HL-60 (cell line): ENCODE measurements at regions not wholly inside any gene's neighbourhood (a gene's known extent, or its start where the extent isn't known, plus 50 kb on each side); places are given as distances from the start of the nearest gene placed in this dataset.

Experiments used
- DNase-seq, 2 experiments: peaks; one replicate each; pipeline ENCODE4 v3.0.0-alpha.2; 2010 to 2020; ENCODE audit warnings: low read depth in 1 of 2, low spot score in 1 of 2
- H3K27ac ChIP-seq: fragments of 250-450 bp; sonication (Bioruptor Pico); replicated peaks from 2 replicates; pipeline ENCODE4 v1.5.1; 2020; ENCODE audit warnings: mild to moderate bottlenecking, moderate library complexity
- H3K27me3 ChIP-seq: fragments of 250-450 bp; sonication (Bioruptor Pico); 2 replicates; pipeline ENCODE4 v1.5.1; 2021; ENCODE audit warnings: mild to moderate bottlenecking, moderate library complexity; ENCODE audit not compliant: insufficient read depth, poor library complexity, severe bottlenecking
- H3K4me3 ChIP-seq: replicated peaks from 2 replicates; pipeline ENCODE4 v1.5.1; 2011; ENCODE audit warnings: mild to moderate bottlenecking, control low read depth, low read length; ENCODE audit not compliant: insufficient read depth
- GABPA ChIP-seq: IDR thresholded peaks from 2 replicates; pipeline ENCODE4 v1.6.1; 2012; ENCODE audit warnings: low read depth
- POLR2AphosphoS5 ChIP-seq: IDR thresholded peaks from 2 replicates; pipeline ENCODE4 v1.6.1; 2012; ENCODE audit warnings: low read depth
- REST ChIP-seq: IDR thresholded peaks from 2 replicates; pipeline ENCODE4 v1.6.1; 2012; ENCODE audit warnings: low read depth; ENCODE audit not compliant: insufficient replicate concordance
- SPI1 ChIP-seq: IDR thresholded peaks from 2 replicates; pipeline ENCODE4 v1.6.1; 2012; ENCODE audit warnings: low read depth, mild to moderate bottlenecking, borderline replicate concordance
- TF ChIP-seq, protein P1 (sequence below): IDR thresholded peaks from one replicate; pipeline ENCODE4 v1.5.1; 2011; ENCODE audit warnings: low read length, control low read depth, inconsistent platforms; ENCODE audit not compliant: insufficient read depth

- Histone ChIP-seq H3K27me3 (no peaks in the 10 kb centered on the region), H3K4me3 (no peak overlapping the region), H3K27ac (no peak overlapping the region)
- TF ChIP-seq GABPA (no peak), REST (no peak), SPI1 (no peak), POLR2AphosphoS5 (no peak)
- TF ChIP-seq, protein P1, sequence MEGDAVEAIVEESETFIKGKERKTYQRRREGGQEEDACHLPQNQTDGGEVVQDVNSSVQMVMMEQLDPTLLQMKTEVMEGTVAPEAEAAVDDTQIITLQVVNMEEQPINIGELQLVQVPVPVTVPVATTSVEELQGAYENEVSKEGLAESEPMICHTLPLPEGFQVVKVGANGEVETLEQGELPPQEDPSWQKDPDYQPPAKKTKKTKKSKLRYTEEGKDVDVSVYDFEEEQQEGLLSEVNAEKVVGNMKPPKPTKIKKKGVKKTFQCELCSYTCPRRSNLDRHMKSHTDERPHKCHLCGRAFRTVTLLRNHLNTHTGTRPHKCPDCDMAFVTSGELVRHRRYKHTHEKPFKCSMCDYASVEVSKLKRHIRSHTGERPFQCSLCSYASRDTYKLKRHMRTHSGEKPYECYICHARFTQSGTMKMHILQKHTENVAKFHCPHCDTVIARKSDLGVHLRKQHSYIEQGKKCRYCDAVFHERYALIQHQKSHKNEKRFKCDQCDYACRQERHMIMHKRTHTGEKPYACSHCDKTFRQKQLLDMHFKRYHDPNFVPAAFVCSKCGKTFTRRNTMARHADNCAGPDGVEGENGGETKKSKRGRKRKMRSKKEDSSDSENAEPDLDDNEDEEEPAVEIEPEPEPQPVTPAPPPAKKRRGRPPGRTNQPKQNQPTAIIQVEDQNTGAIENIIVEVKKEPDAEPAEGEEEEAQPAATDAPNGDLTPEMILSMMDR: no peak
- no peak for DNase-seq
Observed at GRCh38 chr4:4693755-4694295, 152.0 kb upstream of the STX18 start.

DNA sequence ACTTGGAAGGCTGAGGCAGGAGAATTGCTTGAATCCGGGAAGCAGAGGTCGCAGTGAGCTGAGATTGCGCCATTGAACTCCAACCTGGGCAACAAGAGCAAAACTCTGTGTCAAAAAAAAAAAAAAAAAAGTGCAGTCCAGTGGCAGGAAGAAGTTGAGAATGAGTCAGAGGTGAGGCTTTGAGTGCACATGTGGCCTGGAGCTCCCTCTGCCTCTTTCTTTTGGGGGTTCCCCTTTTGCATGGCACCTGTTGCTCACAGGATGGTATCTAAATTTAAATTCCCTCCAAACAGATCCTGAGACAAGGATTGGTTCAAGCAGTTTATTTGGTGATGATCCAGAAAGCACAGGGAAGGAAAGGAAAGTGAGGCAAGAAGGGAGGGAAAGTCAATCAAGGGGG, 151.4 kb upstream of the STX18 start:
- DNase-seq: peak in 1 of 2 experiments; percentile 5

DNA sequence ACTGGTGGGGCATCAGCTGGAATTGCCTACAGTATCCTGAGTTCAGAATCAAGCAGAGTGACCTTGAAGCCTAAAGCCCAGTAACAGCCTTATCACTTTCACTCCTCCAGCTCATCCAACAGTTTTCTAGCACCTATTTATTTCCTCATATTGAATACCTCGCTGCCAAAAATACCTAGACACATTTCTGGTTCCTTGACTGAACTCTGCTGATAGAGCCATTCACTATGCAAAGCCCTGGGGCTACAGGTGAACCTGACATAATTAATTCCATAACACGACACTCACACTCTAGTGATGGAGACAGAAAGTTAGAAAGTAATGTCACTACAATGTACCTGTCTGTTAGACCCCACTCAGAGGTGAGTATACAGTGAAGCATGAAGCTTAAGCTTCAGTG, 149.0 kb upstream of the STX18 start:
- no peak overlapping the region for H3K27ac ChIP-seq
- DNase-seq: no peak
- H3K27me3 ChIP-seq: no peaks in the 10 kb centered on the region
- TF ChIP-seq POLR2AphosphoS5: no peak
- TF ChIP-seq, protein P1: no peak
- TF ChIP-seq GABPA: no peak
- no peak for TF ChIP-seq SPI1
- no peak for TF ChIP-seq REST
- H3K4me3 ChIP-seq: no peak overlapping the region

More for the DNA sequence above, 151.4 kb upstream of the STX18 start:
- Histone ChIP-seq H3K4me3 (no peak overlapping the region), H3K27me3 (no peaks in the 10 kb centered on the region), H3K27ac (no peak overlapping the region)
- TF ChIP-seq SPI1 (no peak), POLR2AphosphoS5 (no peak), GABPA (no peak), REST (no peak)
- TF ChIP-seq, protein P1: no peak
